ENCODE measurements at regions not wholly inside any gene's neighbourhood (a gene's known extent, or its start where the extent isn't known, plus 50 kb on each side); places are given as distances from the start of the nearest gene placed in this dataset.

GRCh38 chr6:73943930-73944652, 248.1 kb downstream of the CD109 start:
- DNase-seq, result no peak
- Histone ChIP-seq H3K4me1 (peaks cover 0 to 9% (median 0%) of the 10 kb centered on the region in 4 donors), H3K27ac (no peak overlapping the region), H3K9me3 (peaks cover 0 to 6% (median 0%) of the 10 kb centered on the region in 3 donors), H3K4me3 (no peak overlapping the region), H3K27me3 (no peaks in the 10 kb centered on the region), H3K36me3 (no peaks in the 10 kb centered on the region)
- intact Hi-C loops (cut with DNase I; ENCODE audit: low total_unique reads), result no loop called here
- TF ChIP-seq CTCF (IDR thresholded peaks at IDR 0.05), result no peak

- H3K27me3 ChIP-seq, result no peaks in the 10 kb centered on the region
- no peaks in the 10 kb centered on the region for H3K36me3 ChIP-seq
- peaks cover 0 to 3% (median 0%) of the 10 kb centered on the region in 3 donors for H3K9me3 ChIP-seq
- intact Hi-C loops (cut with DNase I; ENCODE audit: low total_unique reads), result no loop called here
- TF ChIP-seq CTCF (IDR thresholded peaks at IDR 0.05), result no peak
- H3K4me3 ChIP-seq, result no peak overlapping the region
- no peak overlapping the region for H3K27ac ChIP-seq
- H3K4me1 ChIP-seq, result peaks cover 0 to 9% (median 0%) of the 10 kb centered on the region in 4 donors
- no peak for DNase-seq
Observed at GRCh38 chr6:73943411-73943810, 247.4 kb downstream of the CD109 start.

DNA sequence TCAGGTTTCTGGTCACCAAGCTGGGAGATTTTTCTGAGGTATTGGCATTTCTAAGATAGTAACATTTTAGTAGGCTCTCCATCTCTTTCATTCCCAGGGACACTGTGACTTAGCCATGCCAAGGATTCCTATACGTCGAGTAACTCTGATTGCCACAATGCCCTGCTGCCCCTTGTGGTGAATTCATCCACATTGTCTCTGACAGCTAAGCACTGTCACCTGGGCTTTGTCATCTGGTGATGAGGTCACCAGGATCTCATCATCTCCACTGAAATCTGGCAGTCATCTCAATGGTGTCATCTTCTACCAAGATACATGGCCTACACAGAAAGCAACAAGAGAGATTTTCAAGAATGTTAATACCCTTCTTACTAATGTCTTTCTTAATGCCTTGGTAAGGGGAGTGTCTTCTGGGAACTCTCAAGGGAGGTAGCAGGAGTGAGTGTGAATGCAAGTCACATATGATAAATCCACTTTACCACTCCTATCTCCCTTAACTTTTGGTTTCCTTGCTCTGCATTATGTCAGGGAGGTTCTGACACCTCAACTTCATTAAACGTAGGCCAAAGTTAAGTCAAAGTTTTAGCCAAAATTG, 246.7 kb downstream of the CD109 start:
- H3K4me1 ChIP-seq, result peaks cover 0 to 9% (median 0%) of the 10 kb centered on the region in 4 donors
- no peaks in the 10 kb centered on the region for H3K27me3 ChIP-seq
- H3K27ac ChIP-seq, result no peak overlapping the region
- no peaks in the 10 kb centered on the region for H3K9me3 ChIP-seq
- TF ChIP-seq CTCF (IDR thresholded peaks at IDR 0.05), result no peak
- DNase-seq, result no peak
- H3K36me3 ChIP-seq, result no peaks in the 10 kb centered on the region
- no peak overlapping the region for H3K4me3 ChIP-seq
- intact Hi-C loops (cut with DNase I; ENCODE audit: low total_unique reads), result no loop called here

- Histone ChIP-seq H3K4me1 (peaks cover 0 to 9% (median 0%) of the 10 kb centered on the region in 4 donors), H3K9me3 (no peaks in the 10 kb centered on the region), H3K27me3 (no peaks in the 10 kb centered on the region), H3K36me3 (no peaks in the 10 kb centered on the region), H3K4me3 (no peak overlapping the region), H3K27ac (no peak overlapping the region)
- TF ChIP-seq CTCF (IDR thresholded peaks at IDR 0.05), result no peak
- intact Hi-C loops (cut with DNase I; ENCODE audit: low total_unique reads), result no loop called here
- no peak for DNase-seq
Observed at GRCh38 chr6:73941892-73942291, 245.9 kb downstream of the CD109 start.

GRCh38 chr6:73937805-73938204, 241.8 kb downstream of the CD109 start:
- intact Hi-C loops (cut with DNase I; ENCODE audit: low total_unique reads), result no loop called here
- Histone ChIP-seq H3K4me3 (no peak overlapping the region), H3K36me3 (no peaks in the 10 kb centered on the region), H3K9me3 (no peaks in the 10 kb centered on the region), H3K27ac (no peak overlapping the region), H3K27me3 (no peaks in the 10 kb centered on the region), H3K4me1 (no peaks in the 10 kb centered on the region)
- TF ChIP-seq CTCF (IDR thresholded peaks at IDR 0.05), result no peak
- DNase-seq, result no peak
